Ovary (tissue), 3 donors: ENCODE measurements at regions not wholly inside any gene's neighbourhood (a gene's known extent, or its start where the extent isn't known, plus 50 kb on each side); places are given as distances from the start of the nearest gene placed in this dataset.

Experiments
- EP300 ChIP-seq: sonication (generic); formaldehyde crosslinking; IDR thresholded peaks from one replicate; pipeline ENCODE4 v1.6.1; 2017; ENCODE audit warnings: antibody characterized with exemption
- POLR2A ChIP-seq: fragments of 450-650 bp; IDR thresholded peaks from one replicate; pipeline ENCODE4 v1.6.1; 2017; ENCODE audit warnings: antibody characterized with exemption, mild to moderate bottlenecking, moderate library complexity
- TF ChIP-seq, protein P1 (sequence below), 3 donors: fragments of 450-650 bp in 2 of 3; fragments of 200-600 bp in 1 of 3; IDR thresholded peaks; one replicate each; pipeline versions ENCODE4 v1.5.1 to v1.8.0; 2016 to 2022; ENCODE audit warnings: antibody characterized with exemption in 3 of 3, mild to moderate bottlenecking in 1 of 3
- donor health status: DM: no; HTN: no; CAD: no.

DNA sequence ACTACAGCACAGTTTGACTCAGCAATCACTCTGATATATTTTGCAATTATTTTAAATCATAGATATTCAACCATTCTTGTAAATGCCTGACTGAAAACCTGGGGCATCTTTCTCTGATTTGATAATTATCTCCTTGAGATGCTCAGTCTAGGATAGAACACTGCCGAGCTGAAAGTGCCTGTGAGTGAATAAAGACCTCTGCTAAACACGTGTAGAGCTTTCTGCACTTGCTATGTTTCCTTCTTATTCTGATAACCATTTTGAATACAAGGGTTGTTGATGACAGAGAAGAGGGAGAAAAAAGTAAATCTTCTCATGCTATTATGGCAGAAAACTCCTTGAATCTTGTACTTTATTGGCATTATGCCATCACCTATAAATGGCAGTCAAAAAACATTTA lies 1843.4 kb upstream of the IGFBP7 start:
- TF ChIP-seq, protein P1, sequence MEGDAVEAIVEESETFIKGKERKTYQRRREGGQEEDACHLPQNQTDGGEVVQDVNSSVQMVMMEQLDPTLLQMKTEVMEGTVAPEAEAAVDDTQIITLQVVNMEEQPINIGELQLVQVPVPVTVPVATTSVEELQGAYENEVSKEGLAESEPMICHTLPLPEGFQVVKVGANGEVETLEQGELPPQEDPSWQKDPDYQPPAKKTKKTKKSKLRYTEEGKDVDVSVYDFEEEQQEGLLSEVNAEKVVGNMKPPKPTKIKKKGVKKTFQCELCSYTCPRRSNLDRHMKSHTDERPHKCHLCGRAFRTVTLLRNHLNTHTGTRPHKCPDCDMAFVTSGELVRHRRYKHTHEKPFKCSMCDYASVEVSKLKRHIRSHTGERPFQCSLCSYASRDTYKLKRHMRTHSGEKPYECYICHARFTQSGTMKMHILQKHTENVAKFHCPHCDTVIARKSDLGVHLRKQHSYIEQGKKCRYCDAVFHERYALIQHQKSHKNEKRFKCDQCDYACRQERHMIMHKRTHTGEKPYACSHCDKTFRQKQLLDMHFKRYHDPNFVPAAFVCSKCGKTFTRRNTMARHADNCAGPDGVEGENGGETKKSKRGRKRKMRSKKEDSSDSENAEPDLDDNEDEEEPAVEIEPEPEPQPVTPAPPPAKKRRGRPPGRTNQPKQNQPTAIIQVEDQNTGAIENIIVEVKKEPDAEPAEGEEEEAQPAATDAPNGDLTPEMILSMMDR (IDR thresholded peaks at IDR 0.05) = no peak
- TF ChIP-seq POLR2A (no peak), EP300 (no peak)
